DMS79 (cell line): ENCODE measurements at regions not wholly inside any gene's neighbourhood (a gene's known extent, or its start where the extent isn't known, plus 50 kb on each side); places are given as distances from the start of the nearest gene placed in this dataset.
"Not testable (repeated sequence)": the region's sequence is repeated elsewhere in the genome, so short reads cannot be mapped to it uniquely, and the experiment has no call there.

Source experiments
- DNase-seq: peaks from one replicate; lab custom pipeline; 2025; lab: John Stamatoyannopoulos, UW

DNA sequence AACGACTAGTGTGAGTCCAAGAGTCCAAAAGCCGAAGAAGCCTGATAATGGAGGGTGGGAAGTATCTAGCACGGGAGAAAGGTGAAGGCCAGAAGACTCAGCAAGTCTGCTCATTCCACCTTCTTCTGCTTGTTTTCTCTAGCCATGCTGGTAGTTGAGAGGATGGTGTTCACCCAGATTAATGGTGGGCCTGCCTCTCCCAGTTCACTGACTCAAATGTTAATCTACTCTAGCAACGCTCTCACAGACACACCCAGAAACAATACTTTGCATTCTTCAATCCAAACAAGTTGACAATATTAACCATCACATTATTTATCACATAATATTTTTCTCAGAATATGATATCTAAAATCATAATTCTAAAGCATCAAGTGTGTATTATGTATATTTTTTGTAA, 1055.1 kb upstream of the PCDH10 start:
- no peak for DNase-seq

- no peak for DNase-seq
Observed at GRCh38 chr4:132097041-132097440, 1052.1 kb upstream of the PCDH10 start.

- no peak for DNase-seq
Observed at GRCh38 chr4:132101526-132101925, 1047.6 kb upstream of the PCDH10 start.

DNA sequence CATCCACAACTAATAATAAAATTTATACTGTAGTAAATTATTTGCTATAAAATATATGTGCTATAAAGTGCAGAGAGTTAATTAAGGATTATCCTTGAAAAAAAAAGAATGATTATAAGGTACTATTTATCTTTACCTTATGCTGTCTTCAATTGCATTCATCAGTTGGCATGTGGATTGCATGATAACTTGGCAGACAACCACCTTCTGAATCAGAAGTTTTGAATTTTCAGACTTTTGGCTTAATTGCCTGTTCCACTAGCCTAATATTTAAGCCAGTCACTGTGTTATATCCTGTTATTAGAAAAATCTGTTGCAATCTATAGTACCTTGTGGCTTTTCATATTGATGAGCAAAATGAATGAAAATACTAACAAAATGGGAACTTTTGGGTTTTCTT, 1040.3 kb upstream of the PCDH10 start:
- no peak for DNase-seq

GRCh38 chr4:132114885-132115284, 1034.2 kb upstream of the PCDH10 start:
- DNase-seq, result no peak

- not testable (repeated sequence) for DNase-seq
Observed at GRCh38 chr4:132122741-132123140, 1026.4 kb upstream of the PCDH10 start.

DNA sequence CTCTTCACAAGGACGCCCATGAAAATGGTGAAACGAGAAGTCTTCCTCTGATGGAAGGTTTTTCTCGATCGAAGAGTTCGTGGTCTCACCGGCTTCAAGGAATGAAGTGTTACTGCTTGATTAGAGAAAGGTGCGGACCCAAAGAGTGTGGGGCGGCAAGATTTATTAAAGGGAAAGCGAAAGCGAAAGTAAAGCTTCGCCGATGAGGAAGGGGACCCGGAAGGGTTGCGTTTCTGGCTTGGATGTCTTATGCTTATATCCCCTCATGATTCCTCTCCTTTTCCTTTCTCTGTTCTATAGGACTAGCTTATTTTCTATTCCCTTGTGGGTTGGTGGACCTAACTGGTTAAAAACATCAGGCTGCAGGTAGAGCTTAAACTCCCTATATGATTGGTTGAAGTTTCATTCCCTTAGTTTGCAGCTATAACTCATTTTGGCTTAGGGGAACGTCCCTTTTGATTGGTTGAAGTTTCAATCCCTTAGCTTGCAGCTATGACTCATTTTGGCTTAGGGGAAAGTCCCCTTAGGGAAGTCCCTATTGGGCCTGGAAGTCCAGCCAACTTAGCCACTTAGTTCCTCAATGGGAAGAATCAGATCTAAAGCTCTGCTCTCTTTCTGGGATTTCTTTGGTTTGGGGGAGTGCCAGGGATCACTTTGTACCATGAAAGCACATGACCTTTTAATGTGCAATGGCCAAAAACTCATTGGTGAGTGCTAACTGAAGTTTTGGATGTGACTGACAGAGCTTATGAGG, 1025.0 kb upstream of the PCDH10 start:
- peak; percentile 5 for DNase-seq

GRCh38 chr4:132124624-132124974, 1024.5 kb upstream of the PCDH10 start:
- DNase-seq, result no peak

DNA sequence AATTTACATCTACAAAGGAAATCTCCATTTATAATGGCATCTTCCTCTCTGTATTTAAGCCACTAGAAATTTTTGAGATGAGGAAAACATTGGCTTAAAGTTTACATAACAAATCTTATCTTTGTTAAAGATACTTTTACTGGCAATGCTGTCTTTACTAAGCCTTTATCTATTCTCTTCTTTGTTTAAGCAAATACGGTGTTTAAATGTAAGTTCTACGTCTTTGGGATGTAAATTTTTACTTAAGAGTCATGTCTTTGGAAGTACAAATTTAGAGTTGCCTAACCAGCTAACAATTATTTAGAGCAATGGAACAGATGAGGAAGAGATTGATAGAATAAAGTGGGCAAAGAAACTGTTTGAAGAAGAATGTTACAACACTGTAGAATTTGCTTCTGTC, 1024.0 kb upstream of the PCDH10 start:
- DNase-seq, result no peak

GRCh38 chr4:132132433-132132832, 1016.7 kb upstream of the PCDH10 start:
- no peak for DNase-seq

GRCh38 chr4:132169660-132170059, 979.4 kb upstream of the PCDH10 start:
- DNase-seq, result no peak

DNA sequence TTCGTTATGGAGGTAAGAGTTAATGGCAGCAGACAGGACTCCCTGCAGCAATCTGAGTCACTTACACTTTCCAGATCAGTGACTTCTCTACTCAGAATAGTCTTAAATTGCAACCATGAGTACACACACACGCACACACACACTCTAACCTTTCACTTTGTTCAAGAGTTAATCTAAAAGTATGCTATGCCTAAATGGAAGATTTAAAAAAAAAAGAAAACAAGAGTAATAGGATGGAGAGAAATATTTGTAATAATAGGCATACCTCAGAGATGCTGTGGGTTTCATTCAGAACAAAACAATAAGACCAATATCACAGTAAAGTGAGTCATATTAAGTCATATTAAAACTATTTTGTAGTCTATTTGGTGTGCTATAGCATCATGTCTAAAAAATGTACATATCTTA, 969.1 kb upstream of the PCDH10 start:
- no peak for DNase-seq

- no peak for DNase-seq
Observed at GRCh38 chr4:132195176-132195575, 953.9 kb upstream of the PCDH10 start.

DNA sequence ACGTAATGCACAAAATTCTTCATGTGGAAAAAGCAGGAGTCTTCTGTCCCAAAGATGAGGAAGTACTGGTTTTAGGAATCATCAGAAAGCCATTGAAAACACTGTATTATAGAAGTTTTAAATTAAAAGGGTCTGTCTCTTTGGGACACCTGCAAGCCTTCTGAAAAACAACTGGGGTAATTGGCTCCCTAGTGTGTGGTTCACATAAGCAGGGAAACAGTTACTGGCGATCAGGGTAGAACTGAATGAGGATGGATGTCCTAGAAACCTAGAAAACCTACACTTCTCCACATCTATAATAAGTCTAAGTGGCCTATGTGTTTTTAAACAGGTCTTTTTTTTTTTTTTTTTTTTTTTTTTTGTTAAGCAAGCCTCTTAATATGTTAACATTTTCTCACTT, 945.5 kb upstream of the PCDH10 start:
- DNase-seq, result no peak

DNA sequence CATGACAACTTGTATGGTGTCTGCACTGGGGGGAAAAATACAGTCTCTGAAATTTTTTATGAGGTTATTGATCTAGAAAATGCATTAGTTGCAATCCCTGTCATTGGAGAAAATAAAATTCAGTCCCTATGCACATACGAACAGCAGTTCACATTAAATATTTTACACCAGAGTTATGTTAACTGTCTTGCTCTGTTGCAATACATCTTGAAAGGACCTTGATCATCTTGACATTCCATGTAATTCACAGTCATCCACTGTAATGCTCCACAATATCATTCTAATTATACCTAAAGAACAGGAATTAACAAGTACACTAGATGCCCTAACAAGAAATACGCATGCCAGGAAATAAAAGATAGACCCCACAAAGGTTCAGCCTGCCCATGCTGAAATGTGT, 934.6 kb upstream of the PCDH10 start:
- DNase-seq, result no peak

DNA sequence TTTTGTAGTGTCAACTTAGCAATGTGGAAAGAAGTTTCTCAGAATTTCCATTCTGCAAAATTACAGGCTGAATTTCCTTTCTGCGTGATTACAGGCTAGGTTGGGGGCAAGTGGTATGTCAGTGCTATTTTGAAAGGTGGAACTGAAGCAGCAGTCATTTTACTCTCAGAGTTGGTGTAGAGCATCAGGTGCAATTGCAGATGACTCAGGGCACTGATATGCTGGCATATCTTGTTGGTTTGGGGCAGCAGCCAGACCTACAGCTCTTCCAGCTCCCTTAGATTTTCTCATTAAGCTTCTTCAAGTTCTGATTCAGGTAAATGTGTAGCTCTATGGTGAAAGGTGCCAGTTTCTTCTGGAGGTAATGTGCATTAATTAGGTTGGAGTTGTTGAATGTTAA, 930.7 kb upstream of the PCDH10 start:
- no peak for DNase-seq

DNA sequence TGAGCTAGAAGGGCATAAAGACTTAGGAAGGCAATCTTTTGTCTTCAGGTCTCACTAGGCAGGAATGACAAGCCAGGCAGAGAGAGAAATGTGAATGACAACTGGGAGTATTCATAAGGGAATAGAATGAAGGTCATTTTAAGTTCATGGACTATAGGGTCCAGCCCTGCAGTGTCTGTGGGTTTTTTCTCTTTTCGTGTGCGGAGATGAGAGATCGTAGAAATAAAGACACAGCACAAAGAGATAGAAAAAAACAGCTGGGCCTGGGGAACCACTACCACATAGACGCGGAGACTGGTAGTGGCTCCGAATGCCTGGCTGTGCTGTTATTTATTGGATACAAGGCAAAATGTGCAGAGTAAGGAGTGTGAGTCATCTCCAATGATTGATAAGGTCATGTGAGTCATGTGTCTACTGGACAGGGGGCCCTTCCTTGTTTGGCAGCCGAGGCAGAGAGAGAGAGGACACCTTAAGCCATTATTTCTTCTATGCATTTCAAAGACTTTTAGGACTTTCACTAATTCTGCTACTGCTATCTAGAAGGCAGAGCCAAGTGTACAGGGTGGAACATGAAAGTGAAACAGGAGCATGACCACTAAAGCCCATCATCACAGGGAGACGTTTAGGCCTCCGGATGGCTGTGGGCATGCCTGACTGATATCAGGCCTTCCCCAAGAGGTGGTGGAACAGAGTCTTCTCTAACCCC, 921.8 kb upstream of the PCDH10 start:
- no peak for DNase-seq

- not testable (repeated sequence) for DNase-seq
Observed at GRCh38 chr4:132227857-132228165, 921.3 kb upstream of the PCDH10 start.

DNA sequence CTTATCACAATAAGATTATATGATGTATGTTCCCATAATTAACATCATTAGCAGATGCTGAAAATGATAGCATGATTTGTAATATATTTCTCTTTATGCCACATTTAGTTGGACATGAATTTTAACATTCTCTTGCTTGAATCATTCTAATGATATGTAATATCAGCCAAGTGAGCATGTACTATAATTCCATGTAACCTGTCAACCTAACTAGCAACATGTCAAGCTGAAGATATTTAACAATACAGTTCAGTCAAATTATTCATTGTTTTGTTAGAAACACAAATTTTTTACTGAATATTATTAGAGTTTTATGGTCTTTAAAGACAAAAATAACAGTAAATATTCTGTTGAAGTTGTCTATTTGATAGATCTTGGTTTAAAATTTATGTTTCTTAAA, 920.4 kb upstream of the PCDH10 start:
- DNase-seq, result no peak

DNA sequence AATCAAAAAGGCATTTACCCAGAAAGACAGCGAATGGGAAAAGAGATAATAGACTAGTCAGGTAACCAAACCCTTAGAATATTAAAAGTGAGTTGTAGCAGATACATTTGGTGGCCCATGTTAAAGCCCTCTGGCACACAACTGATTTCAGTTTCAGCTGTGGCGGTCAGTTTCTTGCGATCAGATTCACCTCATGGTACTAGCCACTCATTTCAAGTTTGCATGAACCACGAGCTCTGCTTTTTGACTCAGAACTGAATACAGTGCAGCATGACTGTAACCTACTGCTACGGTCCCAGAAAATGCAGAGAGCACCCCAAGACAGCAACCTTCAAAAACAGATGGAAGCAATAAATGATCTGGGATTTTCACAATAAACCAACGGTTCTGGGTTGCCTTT, 919.1 kb upstream of the PCDH10 start:
- DNase-seq, result no peak

DNA sequence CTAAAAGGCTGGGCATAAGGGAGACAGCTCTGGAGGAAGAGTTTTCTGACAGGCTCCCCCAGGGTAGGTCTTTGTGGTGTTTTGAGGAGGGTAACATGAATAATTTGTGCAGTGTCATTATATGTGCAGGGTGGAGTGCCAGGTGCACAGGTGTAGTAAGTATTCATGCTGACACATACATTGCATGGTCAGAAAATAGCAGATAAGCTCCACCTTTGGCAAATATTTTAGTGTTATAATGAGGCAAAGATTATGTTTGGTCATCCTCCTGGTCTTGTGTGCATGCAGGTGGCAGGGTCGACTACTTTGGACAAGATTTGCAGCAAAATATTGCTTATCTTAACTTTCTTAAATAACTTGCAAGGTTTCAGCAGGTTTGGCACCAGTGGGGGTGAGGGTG, 910.4 kb upstream of the PCDH10 start:
- no peak for DNase-seq

GRCh38 chr4:132240081-132240480, 909.0 kb upstream of the PCDH10 start:
- no peak for DNase-seq

- no peak for DNase-seq
Observed at GRCh38 chr4:132245319-132245718, 903.8 kb upstream of the PCDH10 start.

GRCh38 chr4:132264176-132264575, 884.9 kb upstream of the PCDH10 start:
- no peak for DNase-seq
